OCI-LY7 (cell line): ENCODE measurements at regions not wholly inside any gene's neighbourhood (a gene's known extent, or its start where the extent isn't known, plus 50 kb on each side); places are given as distances from the start of the nearest gene placed in this dataset.

Source experiments
- BruUV-seq: library from RNA; stranded (reverse); fragments of 400-500 nt; replicated peaks from 2 replicates; lab custom pipeline; 2021; lab: Mats Ljungman, UMichigan
- CTCF ChIA-PET: fragments of 300-600 bp; sonication (Branson Sonifier 250); formaldehyde crosslinking; loops from one replicate; lab custom pipeline; 2022; ENCODE audit warnings: antibody characterized with exemption; ENCODE audit not compliant: unreplicated experiment; lab: Charles Lee
- POLR2A ChIA-PET: fragments of 300-600 bp; sonication (Branson Sonifier 250); formaldehyde crosslinking; loops from one replicate; lab custom pipeline; 2022; ENCODE audit warnings: antibody characterized with exemption; lab: Charles Lee
- DNase-seq: peaks from one replicate; pipeline ENCODE4 v3.0.0-alpha.2; 2015; ENCODE audit warnings: low spot score
- H2AFZ ChIP-seq: fragments of 200-600 bp; sonication (generic), shearing (Covaris generic); 2 replicates; pipeline ENCODE4 v1.6.1; 2014; ENCODE audit warnings: mild to moderate bottlenecking, antibody characterized with exemption, low read length, moderate library complexity
- H3K27ac ChIP-seq: fragments of 200-600 bp; sonication (generic); 2 replicates; pipeline ENCODE4 v1.5.1; 2014; ENCODE audit warnings: mixed run types, low read depth, mild to moderate bottlenecking, moderate library complexity, low read length, inconsistent platforms; ENCODE audit not compliant: poor library complexity, severe bottlenecking
- H3K36me3 ChIP-seq: fragments of 200-600 bp; sonication (generic); 2 replicates; pipeline ENCODE4 v1.6.1; 2014; ENCODE audit warnings: mild to moderate bottlenecking, antibody characterized with exemption, low read length, moderate library complexity, mixed read lengths; ENCODE audit not compliant: insufficient read depth
- H3K4me1 ChIP-seq: fragments of 200-600 bp; sonication (generic); 2 replicates; pipeline ENCODE4 v1.5.1; 2014; ENCODE audit warnings: mild to moderate bottlenecking, low read length; ENCODE audit not compliant: insufficient read depth, poor library complexity, severe bottlenecking
- H3K4me2 ChIP-seq: fragments of 200-600 bp; sonication (generic); 2 replicates; pipeline ENCODE4 v1.6.1; 2014; ENCODE audit warnings: mild to moderate bottlenecking, low read length
- H3K4me3 ChIP-seq: fragments of 200-600 bp; sonication (generic); 2 replicates; pipeline ENCODE4 v1.5.1; 2014; ENCODE audit warnings: mild to moderate bottlenecking, low read depth, low read length; ENCODE audit not compliant: poor library complexity, severe bottlenecking
- H3K79me2 ChIP-seq: fragments of 200-600 bp; sonication (generic); 2 replicates; pipeline ENCODE4 v1.6.1; 2016; ENCODE audit warnings: low read depth, mild to moderate bottlenecking, low read length, moderate library complexity, mixed read lengths; ENCODE audit not compliant: insufficient read depth
- H3K9me2 ChIP-seq: fragments of 200-600 bp; sonication (generic); 2 replicates; pipeline ENCODE4 v1.6.1; 2016; ENCODE audit warnings: mild to moderate bottlenecking, low read length, mixed read lengths; ENCODE audit not compliant: insufficient read depth
- H3K9me3 ChIP-seq: fragments of 200-600 bp; sonication (generic); 2 replicates; pipeline ENCODE4 v1.6.1; 2014; ENCODE audit warnings: mild to moderate bottlenecking, mixed run types, low read length, mixed read lengths
- H4K20me1 ChIP-seq: fragments of 200-600 bp; sonication (generic); 2 replicates; pipeline ENCODE4 v1.6.1; 2014; ENCODE audit warnings: mild to moderate bottlenecking, antibody characterized with exemption, low read length, moderate library complexity, mixed read lengths; ENCODE audit not compliant: insufficient read depth
- CTCF ChIP-seq: fragments of 200-600 bp; sonication (generic); conservative IDR thresholded peaks from 2 replicates; pipeline ENCODE4 v1.5.1; 2014; ENCODE audit warnings: mild to moderate bottlenecking, antibody characterized with exemption, low read length, moderate library complexity, mixed read lengths
- EZH2phosphoT487 ChIP-seq: fragments of 200-600 bp; sonication (generic); IDR thresholded peaks from 2 replicates; pipeline ENCODE4 v1.6.1; 2018; ENCODE audit warnings: low read depth, borderline replicate concordance, mild to moderate bottlenecking, mixed run types, antibody characterized with exemption, low read length, moderate library complexity, mixed read lengths
- intact Hi-C: fragments of 100-400 bp; cut with micrococcal nuclease; formaldehyde crosslinking; loops from one replicate; pipeline ENCODE4 v1.10.0; 2022; ENCODE audit not compliant: unreplicated experiment

GRCh38 chr5:67291671-67292070 lies 95.1 kb upstream of the CD180 start:
- H3K4me1 ChIP-seq = no peaks in the 10 kb centered on the region
- BruUV-seq = no TSS peak

DNA sequence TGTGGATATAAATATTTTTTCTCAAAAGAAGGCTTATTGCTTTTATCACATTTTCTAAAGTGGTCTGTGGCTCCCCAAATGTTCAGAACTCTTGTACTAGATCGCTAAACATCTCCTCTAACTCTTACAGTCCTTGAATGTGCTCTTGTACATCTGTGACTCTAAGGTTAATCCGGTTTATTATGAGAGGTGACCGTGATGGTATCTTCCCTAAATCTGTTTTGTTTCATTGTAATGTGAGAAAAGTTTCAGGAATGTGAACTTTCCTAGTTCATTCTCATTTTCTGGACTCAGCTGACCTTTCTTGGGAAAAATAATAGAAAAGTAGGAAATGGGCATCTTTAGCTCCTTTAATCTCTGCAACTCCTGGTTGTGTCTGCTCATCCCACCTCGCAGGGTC lies 94.5 kb upstream of the CD180 start:
- intact Hi-C loops = no loop called here
- POLR2A ChIA-PET = no interaction called here
- Histone ChIP-seq H3K4me2 (no peak overlapping the region), H3K36me3 (no peaks in the 10 kb centered on the region), H2AFZ (no peak overlapping the region), H3K27ac (no peak overlapping the region), H3K79me2 (no peaks in the 10 kb centered on the region), H3K4me1 (no peaks in the 10 kb centered on the region), H4K20me1 (no peaks in the 10 kb centered on the region), H3K4me3 (no peak overlapping the region), H3K9me3 (no peaks in the 10 kb centered on the region), H3K9me2 (no peaks in the 10 kb centered on the region)
- TF ChIP-seq EZH2phosphoT487 (no peak), CTCF (no peak)
- CTCF ChIA-PET = no interaction called here
- no TSS peak for BruUV-seq
- DNase-seq = no peak

More at GRCh38 chr5:67291671-67292070, 95.1 kb upstream of the CD180 start:
- Histone ChIP-seq H3K4me3 (no peak overlapping the region), H3K9me2 (no peaks in the 10 kb centered on the region), H3K36me3 (no peaks in the 10 kb centered on the region), H3K4me2 (no peak overlapping the region), H2AFZ (no peak overlapping the region), H4K20me1 (no peaks in the 10 kb centered on the region), H3K27ac (no peak overlapping the region), H3K9me3 (no peaks in the 10 kb centered on the region), H3K79me2 (no peaks in the 10 kb centered on the region)
- intact Hi-C loops = no loop called here
- CTCF ChIA-PET = no interaction called here
- POLR2A ChIA-PET = no interaction called here
- no peak for TF ChIP-seq EZH2phosphoT487
- no peak for TF ChIP-seq CTCF
- no peak for DNase-seq

- Histone ChIP-seq H4K20me1 (no peaks in the 10 kb centered on the region), H3K36me3 (no peaks in the 10 kb centered on the region), H3K27ac (no peak overlapping the region), H2AFZ (no peak overlapping the region), H3K4me3 (no peak overlapping the region), H3K4me2 (no peak overlapping the region), H3K9me3 (no peaks in the 10 kb centered on the region), H3K4me1 (no peaks in the 10 kb centered on the region), H3K9me2 (no peaks in the 10 kb centered on the region), H3K79me2 (no peaks in the 10 kb centered on the region)
- intact Hi-C loops = no loop called here
- TF ChIP-seq EZH2phosphoT487 (no peak), CTCF (no peak)
- ChIA-PET CTCF (no interaction called here), POLR2A (no interaction called here)
- BruUV-seq = no TSS peak
- DNase-seq = no peak
Measured at GRCh38 chr5:67290655-67291054, 94.1 kb upstream of the CD180 start.
